Adrenal gland (tissue), 9 donors: ENCODE measurements at regions not wholly inside any gene's neighbourhood (a gene's known extent, or its start where the extent isn't known, plus 50 kb on each side); places are given as distances from the start of the nearest gene placed in this dataset.

Experiments
- DNase-seq, 7 donors: peaks; one replicate each; pipeline ENCODE4 v3.0.0-alpha.2; 2019 to 2020
- H3K27ac ChIP-seq, 5 donors: fragments of 200-600 bp; sonication (generic) in 4 of 5; 1 replicate in 3 of 5; 2 replicates in 2 of 5; pipeline versions ENCODE4 v1.5.1 to v1.8.0; 2016 to 2020; ENCODE audit warnings: mild to moderate bottlenecking in 1 of 5
- H3K27me3 ChIP-seq: fragments of 200-600 bp; 2 replicates; pipeline ENCODE4 v1.8.0; 2021
- H3K36me3 ChIP-seq, 2 donors: fragments of 200-600 bp; replicated peaks in 1 of 2; 1 replicate in 1 of 2; 2 replicates in 1 of 2; pipeline versions ENCODE4 v1.5.1 to v1.8.0; 2018 to 2022
- H3K4me1 ChIP-seq, 2 donors: fragments of 200-600 bp; replicated peaks in 1 of 2; 1 replicate in 1 of 2; 2 replicates in 1 of 2; pipeline versions ENCODE4 v1.5.1 to v1.8.0; 2018 to 2021
- H3K4me3 ChIP-seq, 4 donors: fragments of 200-600 bp; sonication (generic) in 3 of 4; one replicate each; pipeline ENCODE4 v1.5.1; 2016 to 2018
- H3K9me3 ChIP-seq, 3 donors: fragments of 200-600 bp; sonication (generic) in 1 of 3; replicated peaks in 1 of 3; 1 replicate in 2 of 3; 2 replicates in 1 of 3; pipeline versions ENCODE4 v1.5.1 to v1.8.0; 2016 to 2021
- POLR2A ChIP-seq, 2 donors: fragments of 450-650 bp; IDR thresholded peaks; one replicate each; pipeline ENCODE4 v1.6.1; 2017; ENCODE audit warnings: antibody characterized with exemption in 2 of 2, mild to moderate bottlenecking in 2 of 2, moderate library complexity in 1 of 2
- WGBS, 4 donors: extraction: QIAGEN DNeasy Blood & Tissue Kit in 2 of 4; methylation state at CpG; one replicate each; pipeline versions ENCODE4 v1.1.5 to v1.1.7; 2013 to 2017; 5-methylcytosine and 5-hydroxymethylcytosine counted together
- intact Hi-C, 2 donors: fragments of 100-400 bp; cut with DNase I; formaldehyde crosslinking; loops; one replicate each; pipeline versions ENCODE4 v1.14.1 to v1.15.0; 2022 to 2023
- TF ChIP-seq, protein P1 (sequence below), 6 experiments: fragments of 450-650 bp in 4 of 6; fragments of 200-600 bp in 2 of 6; sonication (generic) in 1 of 6; IDR thresholded peaks; 1 replicate in 5 of 6; 2 replicates in 1 of 6; pipeline versions ENCODE4 v1.5.1 to v1.8.0; 2016 to 2021; ENCODE audit warnings: antibody characterized with exemption in 6 of 6, mild to moderate bottlenecking in 2 of 6, moderate library complexity in 1 of 6
- donor health status: healthy with polysubstance abuse.
- donor health status: Bipolar disorder and iron deficiency.
- donor health status: DM: yes; HTN: yes; CAD: no.
- donor health status: DM: no; HTN: no; CAD: no.
- donor health status: DM: no; HTN: no; CAD: no.

DNA sequence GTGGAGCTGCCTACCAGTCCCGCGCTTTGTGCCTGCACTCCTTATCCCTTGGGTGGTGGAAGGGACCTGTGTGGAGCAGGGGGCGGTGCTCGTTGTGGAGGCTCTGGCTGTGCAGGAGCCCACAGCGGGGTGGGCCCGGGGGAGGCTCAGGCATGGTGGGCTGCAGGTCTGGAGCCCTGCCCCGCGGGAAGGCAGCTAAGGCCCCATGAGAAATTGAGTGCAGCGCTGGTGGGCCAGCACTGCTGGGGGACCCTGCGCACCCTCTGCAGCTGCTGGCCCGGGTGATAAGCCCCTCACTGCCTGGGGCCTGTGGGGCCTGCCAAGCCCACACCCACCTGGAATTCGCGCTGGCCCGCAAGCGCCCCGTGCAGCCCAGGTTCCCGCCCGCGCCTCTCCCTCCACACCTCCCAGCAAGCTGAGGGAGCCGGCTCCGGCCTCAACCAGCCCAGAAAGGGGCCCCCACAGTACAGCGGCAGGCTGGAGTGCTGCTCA is 859.6 kb upstream of the KCND2 start:
- no peak for TF ChIP-seq POLR2A (IDR thresholded peaks at IDR 0.05)
- no peaks in the 10 kb centered on the region for H3K4me1 ChIP-seq
- no peak for DNase-seq
- no peaks in the 10 kb centered on the region for H3K27me3 ChIP-seq
- WGBS, 4 donors: 94 to 98% (median 96%) methylated on average over 12 to 22 of the region's 22 CpGs
- H3K4me3 ChIP-seq: no peak overlapping the region
- no peaks in the 10 kb centered on the region for H3K9me3 ChIP-seq
- no peaks in the 10 kb centered on the region for H3K36me3 ChIP-seq
- intact Hi-C loops: no loop called here
- no peak overlapping the region for H3K27ac ChIP-seq

DNA sequence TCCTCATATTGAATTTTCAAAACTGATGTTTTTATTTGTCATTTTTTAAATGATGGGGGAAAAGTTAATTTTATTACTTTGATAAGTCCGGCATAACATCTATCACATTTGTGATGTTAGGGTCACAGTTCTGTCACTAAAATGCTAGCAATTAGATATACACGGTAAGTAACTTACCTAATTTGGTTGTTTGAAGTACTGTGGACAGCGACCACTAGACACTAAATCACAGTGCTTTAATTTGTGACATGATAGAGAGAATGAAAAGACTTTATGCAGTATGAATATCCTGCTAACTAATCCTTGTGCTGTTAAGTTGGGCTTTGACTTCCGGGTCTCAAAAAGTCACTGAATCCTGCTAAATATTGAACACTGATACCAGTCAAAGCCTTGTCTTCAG is 857.3 kb upstream of the KCND2 start:
- H3K9me3 ChIP-seq: no peaks in the 10 kb centered on the region
- WGBS, 4 donors: 49 to 68% (median 66%) methylated on average over 4 of the region's 4 CpGs
- TF ChIP-seq, protein P1, sequence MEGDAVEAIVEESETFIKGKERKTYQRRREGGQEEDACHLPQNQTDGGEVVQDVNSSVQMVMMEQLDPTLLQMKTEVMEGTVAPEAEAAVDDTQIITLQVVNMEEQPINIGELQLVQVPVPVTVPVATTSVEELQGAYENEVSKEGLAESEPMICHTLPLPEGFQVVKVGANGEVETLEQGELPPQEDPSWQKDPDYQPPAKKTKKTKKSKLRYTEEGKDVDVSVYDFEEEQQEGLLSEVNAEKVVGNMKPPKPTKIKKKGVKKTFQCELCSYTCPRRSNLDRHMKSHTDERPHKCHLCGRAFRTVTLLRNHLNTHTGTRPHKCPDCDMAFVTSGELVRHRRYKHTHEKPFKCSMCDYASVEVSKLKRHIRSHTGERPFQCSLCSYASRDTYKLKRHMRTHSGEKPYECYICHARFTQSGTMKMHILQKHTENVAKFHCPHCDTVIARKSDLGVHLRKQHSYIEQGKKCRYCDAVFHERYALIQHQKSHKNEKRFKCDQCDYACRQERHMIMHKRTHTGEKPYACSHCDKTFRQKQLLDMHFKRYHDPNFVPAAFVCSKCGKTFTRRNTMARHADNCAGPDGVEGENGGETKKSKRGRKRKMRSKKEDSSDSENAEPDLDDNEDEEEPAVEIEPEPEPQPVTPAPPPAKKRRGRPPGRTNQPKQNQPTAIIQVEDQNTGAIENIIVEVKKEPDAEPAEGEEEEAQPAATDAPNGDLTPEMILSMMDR (IDR thresholded peaks at IDR 0.05): no peak
- TF ChIP-seq POLR2A (IDR thresholded peaks at IDR 0.05): no peak
- H3K4me1 ChIP-seq: no peaks in the 10 kb centered on the region
- no peak overlapping the region for H3K27ac ChIP-seq
- intact Hi-C loops: no loop called here
- no peak overlapping the region for H3K4me3 ChIP-seq
- no peaks in the 10 kb centered on the region for H3K27me3 ChIP-seq
- DNase-seq: no peak
- H3K36me3 ChIP-seq: no peaks in the 10 kb centered on the region

DNA sequence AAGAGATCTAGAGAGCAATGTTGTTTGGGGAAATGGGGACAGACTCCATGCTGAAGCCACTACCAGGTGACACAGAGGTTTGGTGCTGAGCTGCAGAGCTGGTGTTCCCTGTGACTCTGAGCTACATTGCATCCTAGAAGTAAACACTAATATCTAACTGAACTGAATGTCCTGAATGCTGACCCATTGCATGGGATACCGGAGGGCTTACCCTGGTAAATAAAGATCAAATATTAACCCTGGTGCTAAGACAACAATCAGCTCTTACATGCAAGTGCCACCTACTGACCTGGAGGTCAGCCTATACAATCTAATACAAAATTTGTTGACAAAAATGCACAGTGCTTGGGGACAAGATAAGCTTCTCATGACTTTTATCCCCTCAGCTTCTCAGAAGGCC is 851.3 kb upstream of the KCND2 start:
- no peaks in the 10 kb centered on the region for H3K4me1 ChIP-seq
- H3K36me3 ChIP-seq: no peaks in the 10 kb centered on the region
- intact Hi-C loops: no loop called here
- 44 to 71% (median 63%) methylated on average over 1 of the region's 1 CpG for WGBS, 4 donors
- H3K4me3 ChIP-seq: no peak overlapping the region
- no peak overlapping the region for H3K27ac ChIP-seq
- TF ChIP-seq POLR2A (IDR thresholded peaks at IDR 0.05): no peak
- TF ChIP-seq, protein P1 (IDR thresholded peaks at IDR 0.05): no peak
- H3K27me3 ChIP-seq: no peaks in the 10 kb centered on the region
- no peak for DNase-seq
- H3K9me3 ChIP-seq: no peaks in the 10 kb centered on the region

DNA sequence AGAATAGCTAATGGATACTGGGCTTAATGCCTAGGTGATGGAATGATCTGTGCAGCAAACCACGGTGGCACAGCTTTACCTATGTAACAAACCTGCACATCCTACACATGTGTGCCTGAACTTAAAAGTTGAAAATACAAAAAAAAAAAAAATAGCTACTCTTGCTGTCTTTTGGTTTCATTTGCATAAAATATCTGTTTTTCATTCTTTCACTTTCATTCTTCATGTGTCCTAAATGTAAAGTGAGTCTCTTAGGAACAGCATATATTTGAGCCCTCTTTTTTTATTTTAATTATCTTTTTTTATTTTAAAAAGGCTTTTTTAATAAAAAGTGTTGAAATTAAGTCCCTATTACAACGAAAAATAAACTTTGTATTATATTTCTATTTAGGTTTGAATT is 836.1 kb upstream of the KCND2 start:
- H3K9me3 ChIP-seq: no peaks in the 10 kb centered on the region
- H3K27me3 ChIP-seq: no peaks in the 10 kb centered on the region
- intact Hi-C loops: no loop called here
- H3K27ac ChIP-seq: no peak overlapping the region
- no peaks in the 10 kb centered on the region for H3K36me3 ChIP-seq
- H3K4me1 ChIP-seq: no peaks in the 10 kb centered on the region
- DNase-seq: no peak
- H3K4me3 ChIP-seq: no peak overlapping the region
- TF ChIP-seq, protein P1 (IDR thresholded peaks at IDR 0.05): no peak
- 57 to 64% (median 61%) methylated on average over 2 of the region's 2 CpGs for WGBS, 4 donors

DNA sequence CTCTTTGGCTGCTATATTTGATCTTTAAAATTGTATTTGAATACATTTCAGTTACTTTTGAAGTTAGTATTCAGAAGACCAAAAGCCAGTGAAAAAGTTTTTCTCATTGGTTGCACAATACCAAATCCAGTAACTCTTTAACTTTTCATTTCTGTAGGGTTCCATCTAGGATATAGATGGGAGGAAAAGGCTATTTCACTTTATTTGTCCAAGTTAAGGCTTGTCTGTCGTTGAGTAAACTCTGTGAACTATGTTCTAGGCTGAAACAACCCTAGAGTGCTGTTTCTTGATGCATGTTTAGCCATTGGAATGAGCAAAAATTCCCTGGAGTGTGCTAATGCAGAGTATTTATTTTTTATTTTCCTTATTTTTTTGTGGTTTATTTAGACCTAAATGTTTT is 834.7 kb upstream of the KCND2 start:
- TF ChIP-seq POLR2A (IDR thresholded peaks at IDR 0.05): no peak
- TF ChIP-seq, protein P1 (IDR thresholded peaks at IDR 0.05): no peak
- H3K4me3 ChIP-seq: no peak overlapping the region
- no peaks in the 10 kb centered on the region for H3K4me1 ChIP-seq
- H3K27me3 ChIP-seq: no peaks in the 10 kb centered on the region
- H3K27ac ChIP-seq: no peak overlapping the region
- WGBS, 4 donors: 8 to 29% (median 15%) methylated on average over 1 of the region's 1 CpG
- no peak for DNase-seq
- H3K36me3 ChIP-seq: no peaks in the 10 kb centered on the region
- no peaks in the 10 kb centered on the region for H3K9me3 ChIP-seq
- intact Hi-C loops: no loop called here
